Neural cell (in vitro differentiated cells): ENCODE measurements at regions not wholly inside any gene's neighbourhood (a gene's known extent, or its start where the extent isn't known, plus 50 kb on each side); places are given as distances from the start of the nearest gene placed in this dataset.

Experiments used
- H2AFZ ChIP-seq: fragments of 200-600, 300-800 bp; sonication (generic), shearing (Covaris generic); 2 replicates; pipeline ENCODE4 v1.6.0; 2014; ENCODE audit warnings: low read depth, mild to moderate bottlenecking, antibody characterized with exemption, low read length, moderate library complexity
- H3F3A ChIP-seq: fragments of 200-600 bp; shearing (Covaris generic); 2 replicates; pipeline ENCODE4 v1.6.1; 2016; ENCODE audit warnings: mild to moderate bottlenecking, moderate library complexity, mixed read lengths, antibody characterized with exemption, low read length; ENCODE audit not compliant: insufficient read depth, poor library complexity, severe bottlenecking
- H3K27ac ChIP-seq: fragments of 200-600, 300-800 bp; sonication (generic), shearing (Covaris generic); 2 replicates; pipeline ENCODE4 v1.5.1; 2014; ENCODE audit warnings: mild to moderate bottlenecking, low read length, moderate library complexity
- H3K27me3 ChIP-seq: fragments of 300-800, 200-600 bp; sonication (generic), shearing (Covaris generic); 2 replicates; pipeline ENCODE4 v1.6.0; 2014; ENCODE audit warnings: mild to moderate bottlenecking, low read depth, low read length, moderate library complexity; ENCODE audit not compliant: insufficient read depth
- H3K36me3 ChIP-seq: fragments of 300-800, 200-600 bp; sonication (generic), shearing (Covaris generic); 2 replicates; pipeline ENCODE4 v1.5.1; 2014; ENCODE audit warnings: mild to moderate bottlenecking, antibody characterized with exemption, low read length, moderate library complexity; ENCODE audit not compliant: insufficient read depth
- H3K4me2 ChIP-seq: fragments of 300-800, 200-600 bp; sonication (generic), shearing (Covaris generic); 2 replicates; pipeline ENCODE4 v1.6.0; 2014; ENCODE audit warnings: mild to moderate bottlenecking, low read length
- H3K4me3 ChIP-seq: fragments of 300-800, 200-600 bp; sonication (generic), shearing (Covaris generic); 2 replicates; pipeline ENCODE4 v1.5.1; 2014; ENCODE audit warnings: mild to moderate bottlenecking, low read length, moderate library complexity
- H3K79me2 ChIP-seq: fragments of 200-600 bp; shearing (Covaris generic); replicated peaks from 2 replicates; pipeline ENCODE4 v1.6.0; 2014; ENCODE audit warnings: mild to moderate bottlenecking, low read length, moderate library complexity; ENCODE audit not compliant: insufficient read depth
- H3K9ac ChIP-seq: fragments of 300-800, 200-600 bp; sonication (generic), shearing (Covaris generic); 2 replicates; pipeline ENCODE4 v1.6.1; 2016; ENCODE audit warnings: mild to moderate bottlenecking, low read length, mixed read lengths
- H3K9me2 ChIP-seq: fragments of 200-600 bp; shearing (Covaris generic); 2 replicates; pipeline ENCODE4 v1.6.1; 2016; ENCODE audit warnings: mild to moderate bottlenecking, low read length, mixed read lengths; ENCODE audit not compliant: insufficient read depth
- H3K9me3 ChIP-seq: fragments of 200-600, 300-800 bp; sonication (generic), shearing (Covaris generic); 2 replicates; pipeline ENCODE4 v1.6.1; 2016; ENCODE audit warnings: mild to moderate bottlenecking, mixed run types, low read length, moderate library complexity, mixed read lengths
- H4K20me1 ChIP-seq: fragments of 200-600 bp; shearing (Covaris generic); 2 replicates; pipeline ENCODE4 v1.6.1; 2016; ENCODE audit warnings: mild to moderate bottlenecking, mixed run types; ENCODE audit not compliant: insufficient read depth
- EP300 ChIP-seq: fragments of 450-650 bp; conservative IDR thresholded peaks from 2 replicates; pipeline ENCODE4 v1.6.1; 2014; ENCODE audit warnings: antibody characterized with exemption, mild to moderate bottlenecking, moderate library complexity; ENCODE audit not compliant: poor library complexity, severe bottlenecking
- EZH2 ChIP-seq: fragments of 200-600, 300-800 bp; shearing (Covaris generic), sonication (generic); IDR thresholded peaks from 2 replicates; pipeline ENCODE4 v1.6.1; 2014; ENCODE audit warnings: antibody characterized with exemption, low read length, borderline replicate concordance, mild to moderate bottlenecking; ENCODE audit not compliant: insufficient read depth, poor library complexity, severe bottlenecking
- MXI1 ChIP-seq: fragments of 450-650 bp; conservative IDR thresholded peaks from 2 replicates; pipeline ENCODE4 v1.6.1; 2014; ENCODE audit warnings: antibody characterized with exemption, mild to moderate bottlenecking; ENCODE audit not compliant: poor library complexity, severe bottlenecking
- POLR2AphosphoS5 ChIP-seq: IDR thresholded peaks from 2 replicates; pipeline ENCODE4 v1.6.1; 2012
- RAD21 ChIP-seq: fragments of 450-650 bp; conservative IDR thresholded peaks from 2 replicates; pipeline ENCODE4 v1.6.1; 2014; ENCODE audit warnings: antibody characterized with exemption, mild to moderate bottlenecking, moderate library complexity
- TAF1 ChIP-seq: IDR thresholded peaks from 2 replicates; pipeline ENCODE4 v1.6.1; 2012; ENCODE audit warnings: low read depth
- TF ChIP-seq, protein P1 (sequence below): IDR thresholded peaks from 2 replicates; pipeline ENCODE4 v1.6.1; 2012; ENCODE audit warnings: borderline replicate concordance
- TF ChIP-seq, protein P2 (sequence below): fragments of 450-650 bp; IDR thresholded peaks from 2 replicates; pipeline ENCODE4 v1.5.1; 2014; ENCODE audit warnings: antibody characterized with exemption, mild to moderate bottlenecking, moderate library complexity; ENCODE audit not compliant: poor library complexity, severe bottlenecking

DNA sequence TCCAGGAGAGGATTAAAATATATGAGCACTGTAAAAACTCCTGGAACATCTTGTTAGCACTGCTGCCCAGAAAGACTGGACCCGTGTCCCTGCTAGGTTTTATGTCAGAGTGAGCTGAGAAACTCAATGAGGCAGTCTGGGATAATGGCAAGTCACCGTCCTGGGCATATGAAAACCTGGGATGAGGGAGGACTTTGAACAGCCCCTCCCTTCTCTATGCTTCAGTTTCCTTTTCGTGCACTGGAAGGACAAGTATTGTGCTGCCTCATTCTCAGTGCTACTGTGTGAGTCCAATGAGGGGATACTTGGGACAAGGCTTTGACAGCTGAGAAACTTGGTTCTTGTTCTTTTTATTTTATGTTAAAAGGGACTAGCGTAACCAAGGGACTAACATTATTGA lies 143.0 kb upstream of the SHB start:
- no peaks in the 10 kb centered on the region for H3K36me3 ChIP-seq
- no peak overlapping the region for H3K27ac ChIP-seq
- H2AFZ ChIP-seq, result no peak overlapping the region
- H3K27me3 ChIP-seq, result no peaks in the 10 kb centered on the region
- no peak overlapping the region for H3K4me3 ChIP-seq
- H3F3A ChIP-seq, result no peaks in the 10 kb centered on the region
- no peak for TF ChIP-seq MXI1
- no peak for TF ChIP-seq TAF1
- TF ChIP-seq EZH2, result no peak
- TF ChIP-seq, protein P1, sequence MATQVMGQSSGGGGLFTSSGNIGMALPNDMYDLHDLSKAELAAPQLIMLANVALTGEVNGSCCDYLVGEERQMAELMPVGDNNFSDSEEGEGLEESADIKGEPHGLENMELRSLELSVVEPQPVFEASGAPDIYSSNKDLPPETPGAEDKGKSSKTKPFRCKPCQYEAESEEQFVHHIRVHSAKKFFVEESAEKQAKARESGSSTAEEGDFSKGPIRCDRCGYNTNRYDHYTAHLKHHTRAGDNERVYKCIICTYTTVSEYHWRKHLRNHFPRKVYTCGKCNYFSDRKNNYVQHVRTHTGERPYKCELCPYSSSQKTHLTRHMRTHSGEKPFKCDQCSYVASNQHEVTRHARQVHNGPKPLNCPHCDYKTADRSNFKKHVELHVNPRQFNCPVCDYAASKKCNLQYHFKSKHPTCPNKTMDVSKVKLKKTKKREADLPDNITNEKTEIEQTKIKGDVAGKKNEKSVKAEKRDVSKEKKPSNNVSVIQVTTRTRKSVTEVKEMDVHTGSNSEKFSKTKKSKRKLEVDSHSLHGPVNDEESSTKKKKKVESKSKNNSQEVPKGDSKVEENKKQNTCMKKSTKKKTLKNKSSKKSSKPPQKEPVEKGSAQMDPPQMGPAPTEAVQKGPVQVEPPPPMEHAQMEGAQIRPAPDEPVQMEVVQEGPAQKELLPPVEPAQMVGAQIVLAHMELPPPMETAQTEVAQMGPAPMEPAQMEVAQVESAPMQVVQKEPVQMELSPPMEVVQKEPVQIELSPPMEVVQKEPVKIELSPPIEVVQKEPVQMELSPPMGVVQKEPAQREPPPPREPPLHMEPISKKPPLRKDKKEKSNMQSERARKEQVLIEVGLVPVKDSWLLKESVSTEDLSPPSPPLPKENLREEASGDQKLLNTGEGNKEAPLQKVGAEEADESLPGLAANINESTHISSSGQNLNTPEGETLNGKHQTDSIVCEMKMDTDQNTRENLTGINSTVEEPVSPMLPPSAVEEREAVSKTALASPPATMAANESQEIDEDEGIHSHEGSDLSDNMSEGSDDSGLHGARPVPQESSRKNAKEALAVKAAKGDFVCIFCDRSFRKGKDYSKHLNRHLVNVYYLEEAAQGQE, result no peak
- no peak for TF ChIP-seq EP300
- TF ChIP-seq POLR2AphosphoS5, result no peak
- TF ChIP-seq, protein P2, sequence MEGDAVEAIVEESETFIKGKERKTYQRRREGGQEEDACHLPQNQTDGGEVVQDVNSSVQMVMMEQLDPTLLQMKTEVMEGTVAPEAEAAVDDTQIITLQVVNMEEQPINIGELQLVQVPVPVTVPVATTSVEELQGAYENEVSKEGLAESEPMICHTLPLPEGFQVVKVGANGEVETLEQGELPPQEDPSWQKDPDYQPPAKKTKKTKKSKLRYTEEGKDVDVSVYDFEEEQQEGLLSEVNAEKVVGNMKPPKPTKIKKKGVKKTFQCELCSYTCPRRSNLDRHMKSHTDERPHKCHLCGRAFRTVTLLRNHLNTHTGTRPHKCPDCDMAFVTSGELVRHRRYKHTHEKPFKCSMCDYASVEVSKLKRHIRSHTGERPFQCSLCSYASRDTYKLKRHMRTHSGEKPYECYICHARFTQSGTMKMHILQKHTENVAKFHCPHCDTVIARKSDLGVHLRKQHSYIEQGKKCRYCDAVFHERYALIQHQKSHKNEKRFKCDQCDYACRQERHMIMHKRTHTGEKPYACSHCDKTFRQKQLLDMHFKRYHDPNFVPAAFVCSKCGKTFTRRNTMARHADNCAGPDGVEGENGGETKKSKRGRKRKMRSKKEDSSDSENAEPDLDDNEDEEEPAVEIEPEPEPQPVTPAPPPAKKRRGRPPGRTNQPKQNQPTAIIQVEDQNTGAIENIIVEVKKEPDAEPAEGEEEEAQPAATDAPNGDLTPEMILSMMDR, result no peak
- no peak for TF ChIP-seq RAD21
- H3K4me2 ChIP-seq, result no peak overlapping the region
- no peaks in the 10 kb centered on the region for H3K9me3 ChIP-seq
- no peak overlapping the region for H3K9ac ChIP-seq
- no peaks in the 10 kb centered on the region for H3K9me2 ChIP-seq
- no peaks in the 10 kb centered on the region for H3K79me2 ChIP-seq
- no peaks in the 10 kb centered on the region for H4K20me1 ChIP-seq

DNA sequence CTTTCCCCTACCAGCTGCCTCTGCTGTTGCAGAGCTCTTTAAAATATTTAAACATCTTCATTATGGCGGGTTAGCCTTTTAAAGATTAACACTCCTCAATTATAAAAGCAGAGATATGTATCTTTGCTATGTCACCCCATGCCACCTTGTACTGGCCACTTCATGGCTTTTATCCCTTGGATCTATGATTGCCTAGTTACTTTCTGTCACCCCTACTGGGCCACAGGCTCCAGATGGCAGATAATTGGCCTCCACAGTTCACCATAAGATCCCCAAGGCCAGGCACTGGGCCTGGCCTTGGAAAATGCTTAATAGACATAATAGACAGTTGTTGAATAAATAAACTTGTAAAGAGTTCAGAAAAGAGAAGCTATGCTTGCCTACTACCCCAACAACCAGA lies 142.0 kb upstream of the SHB start:
- Histone ChIP-seq H3K27me3 (no peaks in the 10 kb centered on the region), H3K4me2 (no peak overlapping the region), H3K27ac (no peak overlapping the region), H3F3A (no peaks in the 10 kb centered on the region), H4K20me1 (no peaks in the 10 kb centered on the region), H3K79me2 (no peaks in the 10 kb centered on the region), H3K9ac (no peak overlapping the region), H2AFZ (no peak overlapping the region), H3K36me3 (no peaks in the 10 kb centered on the region), H3K9me2 (no peaks in the 10 kb centered on the region), H3K4me3 (no peak overlapping the region), H3K9me3 (no peaks in the 10 kb centered on the region)
- no peak for TF ChIP-seq POLR2AphosphoS5
- TF ChIP-seq, protein P2, result no peak
